WTC11 (cell line): ENCODE measurements at regions not wholly inside any gene's neighbourhood (a gene's known extent, or its start where the extent isn't known, plus 50 kb on each side); places are given as distances from the start of the nearest gene placed in this dataset.

ENCODE experiments used
- ATAC-seq: fragments of 200-7000 bp; cut with Tn5 transposase; 2 replicates; pipeline ENCODE4 v1.10.0; 2021; ENCODE audit warnings: mild to moderate bottlenecking, moderate library complexity
- CTCF ChIA-PET: fragments of 300-600 bp; sonication (Branson Sonifier 250); formaldehyde crosslinking; loops from one replicate; lab custom pipeline; 2021; ENCODE audit warnings: antibody characterized with exemption; lab: Charles Lee
- POLR2A ChIA-PET: fragments of 350-600 bp; sonication (Branson Sonifier 250); formaldehyde crosslinking; loops from one replicate; lab custom pipeline; 2021; ENCODE audit warnings: antibody characterized with exemption; lab: Charles Lee
- DNase-seq: peaks from one replicate; pipeline ENCODE4 v3.0.0; 2021; ENCODE audit warnings: low spot score
- H3K27ac Mint-ChIP-seq: 2 replicates; pipeline ENCODE4 v1.8.0; 2021; ENCODE audit warnings: mixed read lengths
- H3K27me3 Mint-ChIP-seq: 2 replicates; pipeline ENCODE4 v1.8.0; 2021; ENCODE audit warnings: low read depth, mild to moderate bottlenecking, moderate library complexity, mixed read lengths
- H3K36me3 Mint-ChIP-seq: 2 replicates; pipeline ENCODE4 v1.8.0; 2021; ENCODE audit warnings: mixed read lengths
- H3K4me1 Mint-ChIP-seq: 2 replicates; pipeline ENCODE4 v1.8.0; 2022; ENCODE audit warnings: mixed read lengths
- H3K4me3 Mint-ChIP-seq: 2 replicates; pipeline ENCODE4 v1.8.0; 2021; ENCODE audit warnings: mild to moderate bottlenecking, moderate library complexity, mixed read lengths
- H3K9me3 Mint-ChIP-seq: 2 replicates; pipeline ENCODE4 v1.8.0; 2021; ENCODE audit warnings: mixed read lengths
- ATF2 ChIP-seq: sonication (generic); formaldehyde crosslinking; IDR thresholded peaks from 2 replicates; pipeline ENCODE4 v1.8.1; 2022; ENCODE audit warnings: low read depth, missing genetic modification reagents, borderline replicate concordance
- E2F1 ChIP-seq: sonication (generic); formaldehyde crosslinking; IDR thresholded peaks from 2 replicates; pipeline ENCODE4 v1.8.0; 2022; ENCODE audit warnings: mild to moderate bottlenecking, missing genetic modification reagents
- FOXJ3 ChIP-seq: sonication (generic); formaldehyde crosslinking; IDR thresholded peaks from 2 replicates; pipeline ENCODE4 v1.9.0; 2021; ENCODE audit warnings: missing genetic modification reagents, mild to moderate bottlenecking, borderline replicate concordance
- FOXK1 ChIP-seq: sonication (generic); formaldehyde crosslinking; IDR thresholded peaks from 2 replicates; pipeline ENCODE4 v1.8.0; 2022; ENCODE audit warnings: mild to moderate bottlenecking, moderate library complexity, missing genetic modification reagents
- HMGA2 ChIP-seq: fragments of 250-450 bp; sonication (Bioruptor Pico); IDR thresholded peaks from 2 replicates; pipeline ENCODE4 v1.4.0; 2021; ENCODE audit warnings: mild to moderate bottlenecking, moderate library complexity
- KAT7 ChIP-seq: sonication (generic); formaldehyde crosslinking; IDR thresholded peaks from 2 replicates; pipeline ENCODE4 v1.8.1; 2023; ENCODE audit warnings: missing genetic modification reagents, mild to moderate bottlenecking, borderline replicate concordance
- NFE2L1 ChIP-seq: sonication (generic); formaldehyde crosslinking; IDR thresholded peaks from 2 replicates; pipeline ENCODE4 v1.8.1; 2023; ENCODE audit warnings: missing genetic modification reagents
- NR3C1 ChIP-seq: sonication (generic); formaldehyde crosslinking; conservative IDR thresholded peaks from 2 replicates; pipeline ENCODE4 v1.8.1; 2023; ENCODE audit warnings: low read depth, mild to moderate bottlenecking, missing genetic modification reagents
- PREB ChIP-seq: sonication (generic); formaldehyde crosslinking; IDR thresholded peaks from 2 replicates; pipeline ENCODE4 v1.8.1; 2022; ENCODE audit warnings: mild to moderate bottlenecking, missing genetic modification reagents, moderate library complexity, borderline replicate concordance
- SOX15 ChIP-seq: fragments of 250-450 bp; sonication (Bioruptor Pico); IDR thresholded peaks from 2 replicates; pipeline ENCODE4 v1.9.0; 2021; ENCODE audit warnings: mild to moderate bottlenecking
- TEAD1 ChIP-seq: sonication (generic); formaldehyde crosslinking; IDR thresholded peaks from 2 replicates; pipeline ENCODE4 v1.8.0; 2022; ENCODE audit warnings: mild to moderate bottlenecking, missing genetic modification reagents
- TEAD4 ChIP-seq: sonication (generic); formaldehyde crosslinking; IDR thresholded peaks from 2 replicates; pipeline ENCODE4 v1.8.0; 2022; ENCODE audit warnings: mild to moderate bottlenecking, missing genetic modification reagents
- ZNF281 ChIP-seq: sonication (generic); formaldehyde crosslinking; IDR thresholded peaks from 2 replicates; pipeline ENCODE4 v1.8.0; 2023; ENCODE audit warnings: mild to moderate bottlenecking, missing genetic modification reagents
- TF ChIP-seq, protein P1 (sequence below): sonication (generic); formaldehyde crosslinking; IDR thresholded peaks from 2 replicates; pipeline ENCODE4 v1.8.1; 2023; ENCODE audit warnings: mild to moderate bottlenecking, moderate library complexity, missing genetic modification reagents
- TF ChIP-seq, protein P2 (sequence below): fragments of 250-450 bp; sonication (Bioruptor Pico); IDR thresholded peaks from 2 replicates; pipeline ENCODE4 v1.9.0; 2021; ENCODE audit warnings: mild to moderate bottlenecking
- TF ChIP-seq, protein P3 (sequence below): sonication (generic); formaldehyde crosslinking; IDR thresholded peaks from 2 replicates; pipeline ENCODE4 v1.8.1; 2023; ENCODE audit warnings: mild to moderate bottlenecking, missing genetic modification reagents, moderate library complexity
- TF ChIP-seq, protein P4 (sequence below): sonication (generic); formaldehyde crosslinking; IDR thresholded peaks from 2 replicates; pipeline ENCODE4 v1.8.1; 2022; ENCODE audit warnings: low read depth, mild to moderate bottlenecking, moderate library complexity, missing genetic modification reagents, borderline replicate concordance

GRCh38 chr13:111789011-111789410 lies 277.9 kb upstream of the SOX1 start:
- H3K27me3 Mint-ChIP-seq, result no peaks in the 10 kb centered on the region
- no peaks in the 10 kb centered on the region for H3K4me1 Mint-ChIP-seq
- no peaks in the 10 kb centered on the region for H3K36me3 Mint-ChIP-seq
- POLR2A ChIA-PET, result no interaction called here
- ATAC-seq, result no peak
- CTCF ChIA-PET, result no interaction called here
- no peak overlapping the region for H3K4me3 Mint-ChIP-seq
- H3K27ac Mint-ChIP-seq, result no peak overlapping the region
- no peak for DNase-seq
- TF ChIP-seq HMGA2 (CRISPR knock-in tag), result no peak
- no peak for TF ChIP-seq NR3C1 (CRISPR knock-in tag)
- TF ChIP-seq E2F1 (CRISPR knock-in tag), result no peak
- no peak for TF ChIP-seq PREB (CRISPR knock-in tag)
- no peaks in the 10 kb centered on the region for H3K9me3 Mint-ChIP-seq

GRCh38 chr13:111789420-111789819 lies 277.5 kb upstream of the SOX1 start:
- Mint-ChIP-seq H3K4me1 (no peaks in the 10 kb centered on the region), H3K36me3 (no peaks in the 10 kb centered on the region), H3K9me3 (no peaks in the 10 kb centered on the region), H3K4me3 (no peak overlapping the region), H3K27ac (no peak overlapping the region), H3K27me3 (no peaks in the 10 kb centered on the region)
- TF ChIP-seq TEAD1 (CRISPR knock-in tag) (no peak), PREB (CRISPR knock-in tag) (no peak), TEAD4 (CRISPR knock-in tag) (no peak), FOXJ3 (CRISPR knock-in tag) (no peak), SOX15 (no peak)
- TF ChIP-seq, protein P1, sequence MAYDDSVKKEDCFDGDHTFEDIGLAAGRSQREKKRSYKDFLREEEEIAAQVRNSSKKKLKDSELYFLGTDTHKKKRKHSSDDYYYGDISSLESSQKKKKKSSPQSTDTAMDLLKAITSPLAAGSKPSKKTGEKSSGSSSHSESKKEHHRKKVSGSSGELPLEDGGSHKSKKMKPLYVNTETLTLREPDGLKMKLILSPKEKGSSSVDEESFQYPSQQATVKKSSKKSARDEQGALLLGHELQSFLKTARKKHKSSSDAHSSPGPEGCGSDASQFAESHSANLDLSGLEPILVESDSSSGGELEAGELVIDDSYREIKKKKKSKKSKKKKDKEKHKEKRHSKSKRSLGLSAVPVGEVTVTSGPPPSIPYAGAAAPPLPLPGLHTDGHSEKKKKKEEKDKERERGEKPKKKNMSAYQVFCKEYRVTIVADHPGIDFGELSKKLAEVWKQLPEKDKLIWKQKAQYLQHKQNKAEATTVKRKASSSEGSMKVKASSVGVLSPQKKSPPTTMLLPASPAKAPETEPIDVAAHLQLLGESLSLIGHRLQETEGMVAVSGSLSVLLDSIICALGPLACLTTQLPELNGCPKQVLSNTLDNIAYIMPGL (CRISPR knock-in tag), result no peak
- TF ChIP-seq, protein P2, sequence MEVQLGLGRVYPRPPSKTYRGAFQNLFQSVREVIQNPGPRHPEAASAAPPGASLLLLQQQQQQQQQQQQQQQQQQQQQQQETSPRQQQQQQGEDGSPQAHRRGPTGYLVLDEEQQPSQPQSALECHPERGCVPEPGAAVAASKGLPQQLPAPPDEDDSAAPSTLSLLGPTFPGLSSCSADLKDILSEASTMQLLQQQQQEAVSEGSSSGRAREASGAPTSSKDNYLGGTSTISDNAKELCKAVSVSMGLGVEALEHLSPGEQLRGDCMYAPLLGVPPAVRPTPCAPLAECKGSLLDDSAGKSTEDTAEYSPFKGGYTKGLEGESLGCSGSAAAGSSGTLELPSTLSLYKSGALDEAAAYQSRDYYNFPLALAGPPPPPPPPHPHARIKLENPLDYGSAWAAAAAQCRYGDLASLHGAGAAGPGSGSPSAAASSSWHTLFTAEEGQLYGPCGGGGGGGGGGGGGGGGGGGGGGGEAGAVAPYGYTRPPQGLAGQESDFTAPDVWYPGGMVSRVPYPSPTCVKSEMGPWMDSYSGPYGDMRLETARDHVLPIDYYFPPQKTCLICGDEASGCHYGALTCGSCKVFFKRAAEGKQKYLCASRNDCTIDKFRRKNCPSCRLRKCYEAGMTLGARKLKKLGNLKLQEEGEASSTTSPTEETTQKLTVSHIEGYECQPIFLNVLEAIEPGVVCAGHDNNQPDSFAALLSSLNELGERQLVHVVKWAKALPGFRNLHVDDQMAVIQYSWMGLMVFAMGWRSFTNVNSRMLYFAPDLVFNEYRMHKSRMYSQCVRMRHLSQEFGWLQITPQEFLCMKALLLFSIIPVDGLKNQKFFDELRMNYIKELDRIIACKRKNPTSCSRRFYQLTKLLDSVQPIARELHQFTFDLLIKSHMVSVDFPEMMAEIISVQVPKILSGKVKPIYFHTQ (CRISPR knock-in tag), result no peak
- ChIA-PET CTCF (no interaction called here), POLR2A (no interaction called here)
- DNase-seq (no peak), ATAC-seq (no peak)

- Mint-ChIP-seq H3K4me3 (no peak overlapping the region), H3K36me3 (no peaks in the 10 kb centered on the region), H3K27me3 (no peaks in the 10 kb centered on the region), H3K4me1 (no peaks in the 10 kb centered on the region), H3K9me3 (no peaks in the 10 kb centered on the region), H3K27ac (no peak overlapping the region)
- DNase-seq (no peak), ATAC-seq (no peak)
- POLR2A ChIA-PET, result no interaction called here
- CTCF ChIA-PET, result no interaction called here
- no peak for TF ChIP-seq ZNF281 (CRISPR knock-in tag)
- no peak for TF ChIP-seq NFE2L1 (CRISPR knock-in tag)
- TF ChIP-seq, protein P3, sequence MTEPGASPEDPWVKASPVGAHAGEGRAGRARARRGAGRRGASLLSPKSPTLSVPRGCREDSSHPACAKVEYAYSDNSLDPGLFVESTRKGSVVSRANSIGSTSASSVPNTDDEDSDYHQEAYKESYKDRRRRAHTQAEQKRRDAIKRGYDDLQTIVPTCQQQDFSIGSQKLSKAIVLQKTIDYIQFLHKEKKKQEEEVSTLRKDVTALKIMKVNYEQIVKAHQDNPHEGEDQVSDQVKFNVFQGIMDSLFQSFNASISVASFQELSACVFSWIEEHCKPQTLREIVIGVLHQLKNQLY (CRISPR knock-in tag), result no peak
- no peak for TF ChIP-seq KAT7 (CRISPR knock-in tag)
- no peak for TF ChIP-seq FOXK1 (CRISPR knock-in tag)
- TF ChIP-seq, protein P4, sequence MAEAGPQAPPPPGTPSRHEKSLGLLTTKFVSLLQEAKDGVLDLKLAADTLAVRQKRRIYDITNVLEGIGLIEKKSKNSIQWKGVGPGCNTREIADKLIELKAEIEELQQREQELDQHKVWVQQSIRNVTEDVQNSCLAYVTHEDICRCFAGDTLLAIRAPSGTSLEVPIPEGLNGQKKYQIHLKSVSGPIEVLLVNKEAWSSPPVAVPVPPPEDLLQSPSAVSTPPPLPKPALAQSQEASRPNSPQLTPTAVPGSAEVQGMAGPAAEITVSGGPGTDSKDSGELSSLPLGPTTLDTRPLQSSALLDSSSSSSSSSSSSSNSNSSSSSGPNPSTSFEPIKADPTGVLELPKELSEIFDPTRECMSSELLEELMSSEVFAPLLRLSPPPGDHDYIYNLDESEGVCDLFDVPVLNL, result no peak
- TF ChIP-seq ATF2 (CRISPR knock-in tag), result no peak
Measured at GRCh38 chr13:111790621-111791020, 276.3 kb upstream of the SOX1 start.
